SH-SY5Y (cell line): ENCODE measurements at regions not wholly inside any gene's neighbourhood (a gene's known extent, or its start where the extent isn't known, plus 50 kb on each side); places are given as distances from the start of the nearest gene placed in this dataset.

ENCODE experiments used
- GATA2 ChIP-seq: IDR thresholded peaks from 2 replicates; pipeline ENCODE4 v1.6.1; 2011; ENCODE audit warnings: mild to moderate bottlenecking, low read depth, low read length
- GATA3 ChIP-seq: IDR thresholded peaks from 2 replicates; pipeline ENCODE4 v1.6.1; 2011; ENCODE audit warnings: low read depth, mild to moderate bottlenecking, low read length, moderate library complexity

DNA sequence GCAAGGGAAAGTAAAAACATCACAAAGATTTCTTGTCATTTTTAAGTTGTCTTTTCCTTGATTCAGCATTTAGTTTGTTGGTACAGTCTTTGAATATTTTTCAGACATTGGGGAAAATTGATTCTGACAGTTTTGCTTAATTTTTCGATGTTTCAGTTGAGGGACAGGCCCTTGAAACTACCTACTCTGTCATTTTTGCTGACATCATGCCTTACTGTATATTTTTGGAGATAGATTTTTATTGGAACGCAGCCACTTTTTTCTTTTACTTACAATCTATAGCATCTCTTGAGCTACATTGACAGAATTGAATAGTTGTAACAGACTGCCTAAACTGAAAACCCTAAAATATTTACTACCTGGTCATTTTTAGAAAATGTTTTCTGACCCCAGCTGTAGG lies 297.1 kb upstream of the KIF2B start:
- TF ChIP-seq GATA2 = no peak
- no peak for TF ChIP-seq GATA3
